ENCODE measurements at regions not wholly inside any gene's neighbourhood (a gene's known extent, or its start where the extent isn't known, plus 50 kb on each side); places are given as distances from the start of the nearest gene placed in this dataset.

DNA sequence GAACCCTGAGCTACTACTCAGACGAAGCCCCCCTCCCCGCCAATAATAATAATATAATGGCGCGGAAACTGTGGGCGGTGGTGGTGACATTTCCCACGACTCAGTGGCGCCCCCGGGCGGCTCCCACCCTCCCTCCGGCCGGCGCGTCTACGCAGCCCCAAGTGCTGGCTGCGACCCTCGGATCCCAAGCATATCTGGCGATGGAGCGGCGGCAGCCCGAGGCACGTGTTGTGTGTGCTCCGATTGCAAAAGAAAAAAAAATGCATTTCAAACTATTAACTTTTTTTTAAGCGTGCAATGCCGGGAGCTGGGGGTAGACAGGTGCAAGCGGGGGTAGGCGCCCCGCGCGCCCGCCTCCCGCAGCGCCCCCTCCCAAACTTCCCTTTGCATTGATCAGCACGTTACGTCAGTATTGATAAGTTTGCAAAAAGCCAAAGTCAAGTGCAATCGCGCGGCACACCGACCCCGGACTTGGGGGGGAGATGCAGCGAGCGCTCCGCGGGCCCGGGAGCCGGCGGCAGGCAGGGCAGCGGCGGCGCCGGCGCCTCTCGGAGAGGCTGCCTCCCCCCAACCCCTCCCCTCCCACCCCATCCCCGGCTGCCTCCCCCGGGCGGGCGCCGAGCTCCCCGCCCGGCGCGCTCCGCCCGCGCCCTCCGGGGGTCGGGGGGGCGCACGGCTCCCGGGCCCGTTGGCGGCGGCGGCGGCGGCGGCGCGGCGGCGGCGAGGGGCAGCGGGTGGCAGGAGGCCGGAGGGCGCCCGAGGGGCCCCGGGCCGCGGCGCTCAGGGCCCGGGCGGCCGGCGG lies 113.1 kb upstream of the MYL2 start:
- TF ChIP-seq, protein P1, sequence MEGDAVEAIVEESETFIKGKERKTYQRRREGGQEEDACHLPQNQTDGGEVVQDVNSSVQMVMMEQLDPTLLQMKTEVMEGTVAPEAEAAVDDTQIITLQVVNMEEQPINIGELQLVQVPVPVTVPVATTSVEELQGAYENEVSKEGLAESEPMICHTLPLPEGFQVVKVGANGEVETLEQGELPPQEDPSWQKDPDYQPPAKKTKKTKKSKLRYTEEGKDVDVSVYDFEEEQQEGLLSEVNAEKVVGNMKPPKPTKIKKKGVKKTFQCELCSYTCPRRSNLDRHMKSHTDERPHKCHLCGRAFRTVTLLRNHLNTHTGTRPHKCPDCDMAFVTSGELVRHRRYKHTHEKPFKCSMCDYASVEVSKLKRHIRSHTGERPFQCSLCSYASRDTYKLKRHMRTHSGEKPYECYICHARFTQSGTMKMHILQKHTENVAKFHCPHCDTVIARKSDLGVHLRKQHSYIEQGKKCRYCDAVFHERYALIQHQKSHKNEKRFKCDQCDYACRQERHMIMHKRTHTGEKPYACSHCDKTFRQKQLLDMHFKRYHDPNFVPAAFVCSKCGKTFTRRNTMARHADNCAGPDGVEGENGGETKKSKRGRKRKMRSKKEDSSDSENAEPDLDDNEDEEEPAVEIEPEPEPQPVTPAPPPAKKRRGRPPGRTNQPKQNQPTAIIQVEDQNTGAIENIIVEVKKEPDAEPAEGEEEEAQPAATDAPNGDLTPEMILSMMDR (IDR thresholded peaks at IDR 0.05; ENCODE audit: insufficient read depth, low read depth, low read length), result no peak
- ChIA-PET CTCF (interaction anchor here (0.6 kb wide), 1 partner anchor 1841 kb away, joined by 3 read pairs; no protein-coding TSS in a partner anchor), POLR2A (no interaction called here)
- Histone ChIP-seq H3K36me3 (ENCODE audit: control insufficient read depth, insufficient read depth, low read length) (no peaks in the 10 kb centered on the region), H3K4me3 (ENCODE audit: low read depth, low read length) (no peak overlapping the region), H3K27me3 (ENCODE audit: control insufficient read depth, insufficient read depth, low read length) (peaks cover 32% of the 10 kb centered on the region)
- no peak for DNase-seq (ENCODE audit: low read depth)

DNA sequence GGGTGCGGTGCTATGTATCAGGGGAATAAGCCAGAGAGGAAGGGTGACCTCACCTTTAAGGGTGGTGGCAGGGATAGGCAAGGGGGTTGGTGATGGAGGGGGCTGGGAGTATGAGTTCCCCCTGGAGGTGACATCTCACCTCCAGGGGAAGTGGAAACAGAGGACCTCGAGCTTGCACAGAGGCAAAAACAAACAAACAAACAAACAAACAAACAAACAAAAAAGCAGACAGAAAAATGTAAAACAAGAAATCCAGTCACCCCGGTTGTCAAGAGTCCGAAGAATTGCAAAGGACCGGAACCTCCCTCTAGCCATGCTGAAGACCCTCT lies 112.2 kb upstream of the MYL2 start:
- ChIA-PET POLR2A (no interaction called here), CTCF (no interaction called here)
- DNase-seq (ENCODE audit: low read depth), result no peak
- Histone ChIP-seq H3K4me3 (ENCODE audit: low read depth, low read length) (no peak overlapping the region), H3K27me3 (ENCODE audit: control insufficient read depth, insufficient read depth, low read length) (peaks cover 29% of the 10 kb centered on the region), H3K36me3 (ENCODE audit: control insufficient read depth, insufficient read depth, low read length) (no peaks in the 10 kb centered on the region)
- TF ChIP-seq, protein P1 (IDR thresholded peaks at IDR 0.05; ENCODE audit: insufficient read depth, low read depth, low read length), result no peak

DNA sequence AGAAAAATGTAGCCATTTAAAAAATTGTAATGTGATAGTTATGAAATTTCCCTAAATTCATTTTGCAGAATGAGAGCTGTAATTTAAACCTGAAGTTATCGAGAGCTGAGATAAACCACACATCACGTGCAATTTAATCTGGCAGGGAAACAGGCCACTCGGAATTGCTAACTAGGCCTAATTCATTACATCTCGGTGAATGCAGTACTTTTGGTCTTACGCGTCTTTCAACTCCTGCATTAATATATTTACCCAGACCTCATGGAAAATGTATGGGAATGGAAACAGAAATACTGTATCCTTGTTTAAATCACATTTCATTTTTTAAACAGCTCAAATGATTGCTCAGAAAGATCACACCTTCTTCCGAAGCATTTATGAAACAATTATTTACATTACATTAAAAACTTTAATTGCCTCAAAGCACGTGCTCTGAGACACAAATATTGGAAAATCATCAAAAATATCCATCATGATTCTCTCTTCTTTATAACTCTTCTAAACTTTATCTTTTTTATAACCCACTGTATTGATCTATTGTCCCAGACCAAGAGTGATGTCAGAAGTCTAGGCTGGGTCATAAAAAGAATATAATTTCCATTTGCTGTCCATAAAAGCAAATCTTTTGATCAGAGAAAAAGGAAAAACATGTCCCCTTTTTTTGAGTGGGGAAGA lies 111.7 kb upstream of the MYL2 start:
- no peaks in the 10 kb centered on the region for H3K36me3 ChIP-seq (ENCODE audit: control insufficient read depth, insufficient read depth, low read length)
- peaks cover 27% of the 10 kb centered on the region for H3K27me3 ChIP-seq (ENCODE audit: control insufficient read depth, insufficient read depth, low read length)
- CTCF ChIA-PET, result interaction anchor here (0.7 kb wide), 1 partner anchor 8 kb away, joined by 3 read pairs; no protein-coding TSS in a partner anchor
- no peak overlapping the region for H3K4me3 ChIP-seq (ENCODE audit: low read depth, low read length)
- no peak for DNase-seq (ENCODE audit: low read depth)
- TF ChIP-seq, protein P1 (IDR thresholded peaks at IDR 0.05; ENCODE audit: insufficient read depth, low read depth, low read length), result no peak
- POLR2A ChIA-PET, result no interaction called here

DNA sequence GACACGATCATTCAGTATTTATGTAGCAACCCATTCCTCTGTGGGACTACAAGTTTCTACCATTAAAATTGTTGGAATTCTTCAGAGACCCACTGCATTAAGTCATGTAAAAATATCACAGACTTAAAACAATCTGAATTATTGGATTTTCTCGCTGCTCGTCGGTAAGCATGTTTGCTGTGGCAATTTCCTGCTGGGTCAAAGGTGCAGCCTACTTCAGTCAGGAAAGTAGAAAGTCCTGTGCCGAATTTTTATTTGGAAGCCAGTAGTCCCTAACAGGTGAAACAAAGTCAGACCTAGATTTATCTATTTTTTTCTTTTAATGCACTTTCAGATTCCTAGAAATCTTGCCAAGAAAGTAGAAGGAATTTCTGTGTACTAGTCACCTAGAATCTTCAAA lies 110.4 kb upstream of the MYL2 start:
- H3K36me3 ChIP-seq (ENCODE audit: control insufficient read depth, insufficient read depth, low read length), result no peaks in the 10 kb centered on the region
- POLR2A ChIA-PET, result no interaction called here
- CTCF ChIA-PET, result no interaction called here
- H3K4me3 ChIP-seq (ENCODE audit: low read depth, low read length), result no peak overlapping the region
- H3K27me3 ChIP-seq (ENCODE audit: control insufficient read depth, insufficient read depth, low read length), result peaks cover 19% of the 10 kb centered on the region
- no peak for DNase-seq (ENCODE audit: low read depth)
- TF ChIP-seq, protein P1 (IDR thresholded peaks at IDR 0.05; ENCODE audit: insufficient read depth, low read depth, low read length), result no peak

DNA sequence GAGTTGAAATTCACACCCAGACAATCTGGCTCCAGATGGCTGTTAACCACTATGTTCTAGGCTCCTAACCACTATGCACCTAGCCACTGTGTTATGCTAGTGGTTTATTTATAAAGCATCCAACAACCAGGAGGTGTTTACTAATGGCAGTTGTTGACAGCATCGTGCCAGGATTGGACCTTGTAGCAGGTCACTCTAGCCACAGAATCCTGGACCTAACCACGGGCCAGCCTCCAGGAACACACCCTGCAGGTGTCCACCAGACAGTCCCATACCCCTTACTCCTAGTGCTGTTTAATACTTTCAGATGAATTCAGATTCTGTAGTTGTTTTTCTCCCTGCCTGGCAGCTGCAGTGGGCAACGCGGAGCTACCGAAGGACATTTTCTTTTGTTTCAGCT lies 109.4 kb upstream of the MYL2 start:
- peaks cover 10% of the 10 kb centered on the region for H3K27me3 ChIP-seq (ENCODE audit: control insufficient read depth, insufficient read depth, low read length)
- POLR2A ChIA-PET, result no interaction called here
- H3K36me3 ChIP-seq (ENCODE audit: control insufficient read depth, insufficient read depth, low read length), result no peaks in the 10 kb centered on the region

More for the DNA sequence above, 109.4 kb upstream of the MYL2 start:
- TF ChIP-seq, protein P1 (IDR thresholded peaks at IDR 0.05; ENCODE audit: insufficient read depth, low read depth, low read length), result no peak
- CTCF ChIA-PET, result no interaction called here
- H3K4me3 ChIP-seq (ENCODE audit: low read depth, low read length), result no peak overlapping the region
- DNase-seq (ENCODE audit: low read depth), result no peak
